Mammary epithelial cell (primary cell): ENCODE measurements at regions not wholly inside any gene's neighbourhood (a gene's known extent, or its start where the extent isn't known, plus 50 kb on each side); places are given as distances from the start of the nearest gene placed in this dataset.

Experiments
- EZH2 ChIP-seq: IDR thresholded peaks from 2 replicates; pipeline ENCODE4 v1.6.1; 2012; ENCODE audit warnings: low read length, inconsistent platforms, borderline replicate concordance
- TF ChIP-seq, protein P1 (sequence below), 2 donors: IDR thresholded peaks in 1 of 2; conservative IDR thresholded peaks in 1 of 2; 2 replicates each; pipeline ENCODE4 v1.5.1; 2011 to 2012; ENCODE audit warnings: inconsistent platforms in 2 of 2, low read length in 2 of 2, mild to moderate bottlenecking in 2 of 2, control low read depth in 1 of 2, low read depth in 1 of 2; ENCODE audit not compliant: insufficient read depth in 1 of 2; ENCODE audit errors: extremely low read depth in 1 of 2

DNA sequence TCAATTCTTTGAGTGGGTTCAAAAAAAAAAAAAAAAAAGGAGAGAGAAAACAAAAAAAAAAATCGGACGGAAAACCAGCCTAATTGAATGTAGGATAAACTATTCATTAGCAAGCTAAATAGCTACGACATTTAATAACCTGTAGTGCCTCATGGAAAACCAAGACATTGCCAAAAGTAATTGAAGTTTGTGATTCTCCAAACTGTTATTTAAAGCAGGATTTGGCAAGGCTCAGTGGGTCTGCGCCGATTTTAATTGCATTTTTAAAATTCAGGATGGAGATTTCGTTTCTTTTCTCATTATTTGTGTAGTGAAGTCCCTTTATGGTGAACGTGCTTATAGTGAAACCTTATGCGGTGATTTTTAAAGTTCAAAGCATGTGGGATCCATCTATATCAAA lies 127.2 kb upstream of the NFIB start:
- TF ChIP-seq, protein P1, sequence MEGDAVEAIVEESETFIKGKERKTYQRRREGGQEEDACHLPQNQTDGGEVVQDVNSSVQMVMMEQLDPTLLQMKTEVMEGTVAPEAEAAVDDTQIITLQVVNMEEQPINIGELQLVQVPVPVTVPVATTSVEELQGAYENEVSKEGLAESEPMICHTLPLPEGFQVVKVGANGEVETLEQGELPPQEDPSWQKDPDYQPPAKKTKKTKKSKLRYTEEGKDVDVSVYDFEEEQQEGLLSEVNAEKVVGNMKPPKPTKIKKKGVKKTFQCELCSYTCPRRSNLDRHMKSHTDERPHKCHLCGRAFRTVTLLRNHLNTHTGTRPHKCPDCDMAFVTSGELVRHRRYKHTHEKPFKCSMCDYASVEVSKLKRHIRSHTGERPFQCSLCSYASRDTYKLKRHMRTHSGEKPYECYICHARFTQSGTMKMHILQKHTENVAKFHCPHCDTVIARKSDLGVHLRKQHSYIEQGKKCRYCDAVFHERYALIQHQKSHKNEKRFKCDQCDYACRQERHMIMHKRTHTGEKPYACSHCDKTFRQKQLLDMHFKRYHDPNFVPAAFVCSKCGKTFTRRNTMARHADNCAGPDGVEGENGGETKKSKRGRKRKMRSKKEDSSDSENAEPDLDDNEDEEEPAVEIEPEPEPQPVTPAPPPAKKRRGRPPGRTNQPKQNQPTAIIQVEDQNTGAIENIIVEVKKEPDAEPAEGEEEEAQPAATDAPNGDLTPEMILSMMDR (conservative IDR thresholded peaks at IDR 0.05 in 1 of 2, IDR thresholded peaks at IDR 0.05 in 1 of 2; ENCODE audit: extremely low read depth in 1 of 2, insufficient read depth in 1 of 2, low read depth in 1 of 2, low read length in 2 of 2), result no peak
- TF ChIP-seq EZH2, result no peak
